Progenitor cell of endocrine pancreas (in vitro differentiated cells): ENCODE measurements at regions not wholly inside any gene's neighbourhood (a gene's known extent, or its start where the extent isn't known, plus 50 kb on each side); places are given as distances from the start of the nearest gene placed in this dataset.
"Not testable (repeated sequence)": the region's sequence is repeated elsewhere in the genome, so short reads cannot be mapped to it uniquely, and the experiment has no call there.

Experiments
- DNase-seq: peaks from one replicate; pipeline ENCODE4 v3.0.0; 2021; ENCODE audit warnings: low spot score; ENCODE audit not compliant: unreplicated experiment
- H3K27ac Mint-ChIP-seq: 2 replicates; pipeline ENCODE4 v1.8.0; 2021; ENCODE audit warnings: mild to moderate bottlenecking, moderate library complexity, mixed read lengths
- H3K27me3 Mint-ChIP-seq: 2 replicates; pipeline ENCODE4 v1.8.0; 2021; ENCODE audit warnings: mixed read lengths
- H3K36me3 Mint-ChIP-seq: 2 replicates; pipeline ENCODE4 v1.8.0; 2022; ENCODE audit warnings: mixed read lengths; ENCODE audit not compliant: insufficient read depth
- H3K4me1 Mint-ChIP-seq: 2 replicates; pipeline ENCODE4 v1.8.0; 2021; ENCODE audit warnings: low read depth, mixed read lengths
- H3K4me3 Mint-ChIP-seq: 2 replicates; pipeline ENCODE4 v1.8.0; 2021; ENCODE audit warnings: low read depth, mild to moderate bottlenecking, moderate library complexity, mixed read lengths
- H3K9me3 Mint-ChIP-seq: 2 replicates; pipeline ENCODE4 v1.8.0; 2021; ENCODE audit warnings: low read depth, mixed read lengths
- TF ChIP-seq, protein P1 (sequence below): fragments of 200-600 bp; sonication (generic); IDR thresholded peaks from one replicate; pipeline ENCODE4 v1.5.0; 2021; ENCODE audit warnings: antibody characterized with exemption, mild to moderate bottlenecking; ENCODE audit not compliant: unreplicated experiment

DNA sequence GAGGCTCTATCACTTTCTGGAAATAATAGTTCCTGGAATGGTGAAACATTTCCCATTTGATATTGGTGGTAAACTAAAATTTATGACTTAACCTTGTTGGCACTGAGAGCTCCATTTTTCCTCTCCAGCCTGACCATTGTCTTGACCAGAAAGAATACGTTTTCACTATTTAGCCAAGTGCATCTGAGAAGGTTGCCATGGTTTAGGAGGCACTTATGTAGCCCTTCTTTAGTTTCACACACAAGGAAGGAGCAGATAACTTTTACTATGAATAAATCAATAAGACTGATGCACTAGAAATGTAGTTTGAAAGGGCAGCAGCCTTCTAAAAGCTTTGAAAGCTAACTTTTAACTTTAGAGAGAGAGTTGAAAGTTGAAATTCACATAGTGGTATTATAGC is 1045.5 kb upstream of the CDH6 start:
- no peak overlapping the region for H3K27ac Mint-ChIP-seq
- H3K27me3 Mint-ChIP-seq, result no peaks in the 10 kb centered on the region
- peaks cover 11% of the 10 kb centered on the region for H3K9me3 Mint-ChIP-seq
- H3K4me1 Mint-ChIP-seq, result no peaks in the 10 kb centered on the region
- H3K4me3 Mint-ChIP-seq, result no peak overlapping the region
- peaks cover 1% of the 10 kb centered on the region for H3K36me3 Mint-ChIP-seq
- no peak for DNase-seq
- TF ChIP-seq, protein P1, sequence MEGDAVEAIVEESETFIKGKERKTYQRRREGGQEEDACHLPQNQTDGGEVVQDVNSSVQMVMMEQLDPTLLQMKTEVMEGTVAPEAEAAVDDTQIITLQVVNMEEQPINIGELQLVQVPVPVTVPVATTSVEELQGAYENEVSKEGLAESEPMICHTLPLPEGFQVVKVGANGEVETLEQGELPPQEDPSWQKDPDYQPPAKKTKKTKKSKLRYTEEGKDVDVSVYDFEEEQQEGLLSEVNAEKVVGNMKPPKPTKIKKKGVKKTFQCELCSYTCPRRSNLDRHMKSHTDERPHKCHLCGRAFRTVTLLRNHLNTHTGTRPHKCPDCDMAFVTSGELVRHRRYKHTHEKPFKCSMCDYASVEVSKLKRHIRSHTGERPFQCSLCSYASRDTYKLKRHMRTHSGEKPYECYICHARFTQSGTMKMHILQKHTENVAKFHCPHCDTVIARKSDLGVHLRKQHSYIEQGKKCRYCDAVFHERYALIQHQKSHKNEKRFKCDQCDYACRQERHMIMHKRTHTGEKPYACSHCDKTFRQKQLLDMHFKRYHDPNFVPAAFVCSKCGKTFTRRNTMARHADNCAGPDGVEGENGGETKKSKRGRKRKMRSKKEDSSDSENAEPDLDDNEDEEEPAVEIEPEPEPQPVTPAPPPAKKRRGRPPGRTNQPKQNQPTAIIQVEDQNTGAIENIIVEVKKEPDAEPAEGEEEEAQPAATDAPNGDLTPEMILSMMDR, result no peak

DNA sequence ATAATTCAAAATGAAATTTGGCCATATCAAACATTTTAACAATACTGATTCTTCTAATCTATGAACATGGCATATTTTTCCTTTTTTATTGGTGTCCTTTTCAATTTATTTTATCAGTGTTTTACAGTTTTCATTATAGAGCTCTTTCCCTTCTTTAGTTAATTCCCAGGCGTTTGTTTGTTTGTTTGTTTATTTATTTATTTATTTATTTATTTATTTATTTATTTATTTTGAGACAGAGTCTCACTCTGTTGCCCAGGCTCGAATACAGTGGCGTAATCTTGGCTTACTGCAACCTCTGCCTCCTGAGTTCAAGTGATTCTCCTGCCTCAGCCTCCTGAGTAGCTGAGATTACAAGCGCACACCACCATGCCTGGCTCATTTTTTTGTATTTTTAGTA is 1049.4 kb upstream of the CDH6 start:
- not testable (repeated sequence) for H3K27ac Mint-ChIP-seq, DNase-seq, H3K4me1 Mint-ChIP-seq, H3K4me3 Mint-ChIP-seq, H3K36me3 Mint-ChIP-seq, H3K27me3 Mint-ChIP-seq
- H3K9me3 Mint-ChIP-seq, result peaks cover 18% of the 10 kb centered on the region

DNA sequence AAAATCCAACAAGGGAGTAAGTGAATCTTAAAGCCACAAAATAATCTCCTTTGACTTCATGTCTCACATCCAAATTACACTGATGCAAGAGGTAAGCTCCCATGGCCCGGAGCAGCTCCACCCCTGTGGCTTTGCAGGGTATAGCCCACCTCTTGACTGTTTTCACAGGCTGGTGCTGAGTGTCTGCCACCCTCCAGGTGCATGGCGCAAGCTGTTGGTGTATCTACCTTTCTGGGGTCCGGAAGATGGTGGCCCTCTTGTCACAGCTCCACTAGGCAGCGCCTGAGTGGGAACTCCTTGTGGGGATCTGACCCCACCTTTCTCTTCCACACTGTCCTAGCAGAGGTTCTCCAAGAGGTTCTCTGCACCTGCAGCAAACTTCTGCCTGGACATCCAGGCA is 1051.1 kb upstream of the CDH6 start:
- Mint-ChIP-seq H3K36me3 (peaks cover 1% of the 10 kb centered on the region), H3K27me3 (no peaks in the 10 kb centered on the region), H3K4me1 (no peaks in the 10 kb centered on the region), H3K27ac (no peak overlapping the region), H3K9me3 (peaks cover 18% of the 10 kb centered on the region), H3K4me3 (no peak overlapping the region)
- TF ChIP-seq, protein P1, result no peak
- DNase-seq, result no peak

GRCh38 chr5:30121043-30121442 is 1072.4 kb upstream of the CDH6 start:
- no peak overlapping the region for H3K27ac Mint-ChIP-seq
- H3K4me3 Mint-ChIP-seq, result no peak overlapping the region
- no peaks in the 10 kb centered on the region for H3K4me1 Mint-ChIP-seq
- H3K27me3 Mint-ChIP-seq, result no peaks in the 10 kb centered on the region
- TF ChIP-seq, protein P1, result no peak
- H3K9me3 Mint-ChIP-seq, result no peaks in the 10 kb centered on the region
- no peak for DNase-seq
- H3K36me3 Mint-ChIP-seq, result no peaks in the 10 kb centered on the region

- Mint-ChIP-seq H3K4me3 (no peak overlapping the region), H3K36me3 (no peaks in the 10 kb centered on the region), H3K4me1 (peaks cover 5% of the 10 kb centered on the region), H3K27ac (no peak overlapping the region), H3K9me3 (no peaks in the 10 kb centered on the region), H3K27me3 (no peaks in the 10 kb centered on the region)
- no peak for DNase-seq
- TF ChIP-seq, protein P1, result no peak
These were observed 1076.4 kb upstream of the CDH6 start for GRCh38 chr5:30117135-30117534.

- H3K27ac Mint-ChIP-seq, result no peak overlapping the region
- DNase-seq, result no peak
- no peaks in the 10 kb centered on the region for H3K9me3 Mint-ChIP-seq
- H3K27me3 Mint-ChIP-seq, result no peaks in the 10 kb centered on the region
- H3K4me3 Mint-ChIP-seq, result no peak overlapping the region
- no peaks in the 10 kb centered on the region for H3K36me3 Mint-ChIP-seq
- TF ChIP-seq, protein P1, result no peak
- peaks cover 5% of the 10 kb centered on the region for H3K4me1 Mint-ChIP-seq
These were observed 1079.9 kb upstream of the CDH6 start for GRCh38 chr5:30113542-30113941.
